ENCODE measurements at regions not wholly inside any gene's neighbourhood (a gene's known extent, or its start where the extent isn't known, plus 50 kb on each side); places are given as distances from the start of the nearest gene placed in this dataset.
"Not testable (repeated sequence)": the region's sequence is repeated elsewhere in the genome, so short reads cannot be mapped to it uniquely, and the experiment has no call there.

- DNase-seq = no peak
Observed at GRCh38 chr1:82073071-82073470, 272.3 kb downstream of the ADGRL2 start.

GRCh38 chr1:82065916-82066315, 265.2 kb downstream of the ADGRL2 start:
- no peak for DNase-seq

GRCh38 chr1:82064691-82065090, 264.0 kb downstream of the ADGRL2 start:
- DNase-seq = no peak

GRCh38 chr1:82062206-82062605, 261.5 kb downstream of the ADGRL2 start:
- DNase-seq = no peak

GRCh38 chr1:82059959-82060358, 259.2 kb downstream of the ADGRL2 start:
- no peak for DNase-seq

GRCh38 chr1:82057011-82057410, 256.3 kb downstream of the ADGRL2 start:
- no peak for DNase-seq

GRCh38 chr1:82055375-82055774, 254.6 kb downstream of the ADGRL2 start:
- DNase-seq = not testable (repeated sequence)

- no peak for DNase-seq
Observed at GRCh38 chr1:82052563-82052962, 251.8 kb downstream of the ADGRL2 start.

- no peak for DNase-seq
Observed at GRCh38 chr1:82048596-82048995, 247.9 kb downstream of the ADGRL2 start.

- no peak for DNase-seq
Observed at GRCh38 chr1:82045221-82045620, 244.5 kb downstream of the ADGRL2 start.

- DNase-seq = no peak
Observed at GRCh38 chr1:82044536-82044935, 243.8 kb downstream of the ADGRL2 start.

GRCh38 chr1:82044111-82044510, 243.4 kb downstream of the ADGRL2 start:
- peak; percentile 0 for DNase-seq

- DNase-seq = no peak
Observed at GRCh38 chr1:82042306-82043060, 241.7 kb downstream of the ADGRL2 start.

Data from NCI-H69 (cell line).